Neural progenitor cell (in vitro differentiated cells): ENCODE measurements at regions not wholly inside any gene's neighbourhood (a gene's known extent, or its start where the extent isn't known, plus 50 kb on each side); places are given as distances from the start of the nearest gene placed in this dataset.

Source experiments
- DNase-seq: peaks from one replicate; pipeline ENCODE4 v3.0.0-alpha.2; 2016; ENCODE audit warnings: low spot score
- H2AFZ ChIP-seq: fragments of 200-600 bp; sonication (generic); replicated peaks from 2 replicates; pipeline ENCODE4 v1.6.1; 2016; ENCODE audit warnings: antibody characterized with exemption
- H3F3A ChIP-seq: fragments of 200-600 bp; sonication (generic); 2 replicates; pipeline ENCODE4 v1.6.1; 2016; ENCODE audit warnings: antibody characterized with exemption, low read depth
- H3K27ac ChIP-seq: fragments of 200-600 bp; sonication (generic); 2 replicates; pipeline ENCODE4 v1.5.1; 2016; ENCODE audit warnings: mild to moderate bottlenecking
- H3K27me3 ChIP-seq: fragments of 200-600 bp; sonication (generic); 2 replicates; pipeline ENCODE4 v1.6.1; 2016; ENCODE audit warnings: mild to moderate bottlenecking, moderate library complexity
- H3K36me3 ChIP-seq: fragments of 200-600 bp; sonication (generic); 2 replicates; pipeline ENCODE4 v1.5.1; 2016
- H3K4me1 ChIP-seq: fragments of 200-600 bp; sonication (generic); 2 replicates; pipeline ENCODE4 v1.6.1; 2016; ENCODE audit warnings: mixed run types
- H3K4me2 ChIP-seq: fragments of 200-600 bp; sonication (generic); 2 replicates; pipeline ENCODE4 v1.6.1; 2016
- H3K4me3 ChIP-seq: fragments of 200-600 bp; sonication (generic); 2 replicates; pipeline ENCODE4 v1.5.1; 2016
- H3K79me2 ChIP-seq: fragments of 200-600 bp; sonication (generic); 2 replicates; pipeline ENCODE4 v1.6.1; 2016; ENCODE audit warnings: low read depth
- H3K9ac ChIP-seq: fragments of 200-600 bp; sonication (generic); 2 replicates; pipeline ENCODE4 v1.6.1; 2016
- H3K9me3 ChIP-seq: fragments of 200-600 bp; sonication (generic); 2 replicates; pipeline ENCODE4 v1.5.1; 2016; ENCODE audit warnings: low read depth
- H4K20me1 ChIP-seq: fragments of 200-600 bp; sonication (generic); 2 replicates; pipeline ENCODE4 v1.6.1; 2016; ENCODE audit warnings: low read depth
- H3K27ac Mint-ChIP-seq: 3 replicates; pipeline ENCODE4 v1.8.0; 2021; ENCODE audit warnings: mixed read lengths
- H3K27me3 Mint-ChIP-seq: 2 replicates; pipeline ENCODE4 v1.8.0; 2022; ENCODE audit warnings: low read depth, mild to moderate bottlenecking, inconsistent platforms, moderate library complexity, mixed read lengths; ENCODE audit not compliant: insufficient read depth
- H3K36me3 Mint-ChIP-seq: 3 replicates; pipeline ENCODE4 v1.8.0; 2021; ENCODE audit warnings: mixed read lengths
- H3K4me1 Mint-ChIP-seq: 3 replicates; pipeline ENCODE4 v1.8.0; 2021; ENCODE audit warnings: mixed read lengths
- H3K4me3 Mint-ChIP-seq: 3 replicates; pipeline ENCODE4 v1.8.0; 2021; ENCODE audit warnings: mild to moderate bottlenecking, moderate library complexity, mixed read lengths
- H3K9me3 Mint-ChIP-seq: 3 replicates; pipeline ENCODE4 v1.8.0; 2020; ENCODE audit warnings: mixed read lengths
- EZH2 ChIP-seq: fragments of 200-600 bp; sonication (generic); IDR thresholded peaks from 2 replicates; pipeline ENCODE4 v1.6.1; 2017; ENCODE audit warnings: antibody characterized with exemption, mild to moderate bottlenecking, moderate library complexity
- EZH2phosphoT487 ChIP-seq: fragments of 200-600 bp; sonication (generic); IDR thresholded peaks from 2 replicates; pipeline ENCODE4 v1.6.1; 2017; ENCODE audit warnings: antibody characterized with exemption
- TF ChIP-seq, protein P1 (sequence below): fragments of 200-600 bp; sonication (generic); IDR thresholded peaks from 2 replicates; pipeline ENCODE4 v1.5.1; 2017; ENCODE audit warnings: antibody characterized with exemption, mild to moderate bottlenecking

DNA sequence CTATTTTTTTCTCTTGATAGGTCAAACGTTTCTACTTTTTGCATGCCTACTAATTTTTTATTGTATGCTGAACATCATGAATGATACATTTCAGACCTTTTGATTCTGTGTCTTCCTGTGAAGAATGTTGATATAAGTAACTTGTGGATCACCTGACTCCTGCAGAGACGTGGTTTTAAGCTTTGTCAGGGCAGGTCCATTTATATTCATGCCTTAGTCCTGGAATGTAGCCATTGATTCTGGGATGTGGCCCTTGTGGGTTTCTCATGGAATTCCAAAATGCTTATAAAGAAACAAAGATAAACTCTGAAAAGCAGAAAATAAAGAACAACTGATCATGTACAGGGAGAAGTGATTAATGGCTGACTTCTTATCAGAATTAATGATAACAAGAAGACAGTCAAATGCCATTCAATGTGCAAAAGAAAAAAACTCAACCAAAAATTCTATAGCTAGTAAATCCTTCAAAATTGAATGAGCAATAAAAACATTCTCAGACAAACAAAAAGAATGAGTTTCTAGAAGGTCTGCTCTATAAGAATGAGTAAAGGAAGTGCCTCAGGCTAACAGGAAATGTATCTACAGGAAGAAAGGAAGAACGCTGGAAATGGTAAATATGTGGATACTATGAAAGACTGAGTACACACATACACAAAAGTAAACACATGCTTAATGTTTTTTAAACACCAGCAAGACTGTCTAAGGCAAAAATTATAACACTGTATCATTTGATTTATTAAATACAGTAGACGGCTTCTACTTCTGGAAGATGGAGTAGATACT lies 284.8 kb upstream of the DIO3 start:
- DNase-seq = no peak
- no peak overlapping the region for H2AFZ ChIP-seq
- H3K4me3 Mint-ChIP-seq = no peak overlapping the region

DNA sequence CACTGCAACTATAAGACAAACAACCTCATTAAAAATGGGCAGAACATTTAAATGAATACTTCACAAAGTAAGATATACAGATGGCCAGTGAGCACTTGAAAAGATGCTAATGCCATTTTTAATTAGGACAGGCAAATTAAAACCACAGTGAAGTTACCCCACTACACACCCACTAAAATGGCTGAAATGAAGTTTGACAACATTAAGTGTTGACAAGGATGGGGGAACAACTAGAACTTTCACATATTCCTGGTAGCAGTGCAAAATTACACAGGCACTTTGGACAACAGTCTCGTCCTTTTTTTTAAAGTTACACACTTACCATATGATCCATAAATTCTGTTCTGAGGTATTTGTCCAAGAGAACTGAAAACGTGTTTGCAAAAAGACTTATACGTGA lies 278.9 kb upstream of the DIO3 start:
- Mint-ChIP-seq H3K9me3 (peaks cover 6% of the 10 kb centered on the region), H3K27ac (no peak overlapping the region)
- no peaks in the 10 kb centered on the region for H3K4me1 ChIP-seq

More for the DNA sequence above, 284.8 kb upstream of the DIO3 start:
- H3K4me1 ChIP-seq = peaks cover 5% of the 10 kb centered on the region
- Mint-ChIP-seq H3K9me3 (peaks cover 5% of the 10 kb centered on the region), H3K27me3 (no peaks in the 10 kb centered on the region), H3K36me3 (no peaks in the 10 kb centered on the region), H3K4me1 (peaks cover 5% of the 10 kb centered on the region), H3K27ac (no peak overlapping the region)
- no peak overlapping the region for H3K9ac ChIP-seq
- H3K4me3 ChIP-seq = no peak overlapping the region
- no peaks in the 10 kb centered on the region for H3K79me2 ChIP-seq
- no peak for TF ChIP-seq EZH2
- TF ChIP-seq, protein P1, sequence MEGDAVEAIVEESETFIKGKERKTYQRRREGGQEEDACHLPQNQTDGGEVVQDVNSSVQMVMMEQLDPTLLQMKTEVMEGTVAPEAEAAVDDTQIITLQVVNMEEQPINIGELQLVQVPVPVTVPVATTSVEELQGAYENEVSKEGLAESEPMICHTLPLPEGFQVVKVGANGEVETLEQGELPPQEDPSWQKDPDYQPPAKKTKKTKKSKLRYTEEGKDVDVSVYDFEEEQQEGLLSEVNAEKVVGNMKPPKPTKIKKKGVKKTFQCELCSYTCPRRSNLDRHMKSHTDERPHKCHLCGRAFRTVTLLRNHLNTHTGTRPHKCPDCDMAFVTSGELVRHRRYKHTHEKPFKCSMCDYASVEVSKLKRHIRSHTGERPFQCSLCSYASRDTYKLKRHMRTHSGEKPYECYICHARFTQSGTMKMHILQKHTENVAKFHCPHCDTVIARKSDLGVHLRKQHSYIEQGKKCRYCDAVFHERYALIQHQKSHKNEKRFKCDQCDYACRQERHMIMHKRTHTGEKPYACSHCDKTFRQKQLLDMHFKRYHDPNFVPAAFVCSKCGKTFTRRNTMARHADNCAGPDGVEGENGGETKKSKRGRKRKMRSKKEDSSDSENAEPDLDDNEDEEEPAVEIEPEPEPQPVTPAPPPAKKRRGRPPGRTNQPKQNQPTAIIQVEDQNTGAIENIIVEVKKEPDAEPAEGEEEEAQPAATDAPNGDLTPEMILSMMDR = no peak
- TF ChIP-seq EZH2phosphoT487 = no peak
- H3K27me3 ChIP-seq = no peaks in the 10 kb centered on the region
- H3F3A ChIP-seq = no peaks in the 10 kb centered on the region
- no peaks in the 10 kb centered on the region for H4K20me1 ChIP-seq
- no peaks in the 10 kb centered on the region for H3K9me3 ChIP-seq
- no peak overlapping the region for H3K4me2 ChIP-seq
- no peak overlapping the region for H3K27ac ChIP-seq
- H3K36me3 ChIP-seq = no peaks in the 10 kb centered on the region

DNA sequence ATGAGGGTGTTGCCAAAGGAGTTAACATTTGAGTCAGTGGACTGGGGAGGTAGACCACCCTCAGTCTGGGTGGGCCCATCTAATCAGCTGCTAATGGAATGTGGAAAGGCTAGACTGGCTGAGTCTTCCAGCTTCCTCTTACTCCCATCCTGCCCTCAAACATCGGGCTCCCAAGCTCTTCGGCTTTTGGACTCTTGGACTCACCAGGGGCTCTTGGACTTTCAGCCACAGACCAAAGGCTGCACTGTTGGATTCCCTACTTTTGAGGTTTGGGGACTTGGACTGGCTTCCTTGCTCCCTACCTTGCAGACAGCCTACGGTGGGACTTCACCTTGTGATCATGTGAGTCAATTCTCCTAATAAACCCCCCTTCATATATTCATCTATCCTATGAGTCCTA lies 276.6 kb upstream of the DIO3 start:
- Mint-ChIP-seq H3K4me3 (no peak overlapping the region), H3K9me3 (peaks cover 2% of the 10 kb centered on the region), H3K27ac (no peak overlapping the region), H3K36me3 (no peaks in the 10 kb centered on the region), H3K4me1 (peaks cover 10% of the 10 kb centered on the region), H3K27me3 (peaks cover 3% of the 10 kb centered on the region)
- Histone ChIP-seq H3K9ac (no peak overlapping the region), H2AFZ (no peak overlapping the region), H3K79me2 (no peaks in the 10 kb centered on the region), H3K27ac (no peak overlapping the region), H3K9me3 (no peaks in the 10 kb centered on the region), H4K20me1 (no peaks in the 10 kb centered on the region), H3K4me1 (no peaks in the 10 kb centered on the region), H3K27me3 (no peaks in the 10 kb centered on the region), H3K4me2 (no peak overlapping the region), H3K4me3 (no peak overlapping the region), H3K36me3 (no peaks in the 10 kb centered on the region), H3F3A (no peaks in the 10 kb centered on the region)
- no peak for DNase-seq
- TF ChIP-seq EZH2phosphoT487 (no peak), EZH2 (no peak)
- TF ChIP-seq, protein P1 = no peak

More for the DNA sequence above, 278.9 kb upstream of the DIO3 start:
- no peaks in the 10 kb centered on the region for H3K36me3 ChIP-seq
- H2AFZ ChIP-seq = no peak overlapping the region
- H4K20me1 ChIP-seq = no peaks in the 10 kb centered on the region
- no peak overlapping the region for H3K4me3 Mint-ChIP-seq
- no peak overlapping the region for H3K27ac ChIP-seq
- no peaks in the 10 kb centered on the region for H3K9me3 ChIP-seq
- H3K27me3 ChIP-seq = no peaks in the 10 kb centered on the region
- H3K4me1 Mint-ChIP-seq = peaks cover 2% of the 10 kb centered on the region
- no peak overlapping the region for H3K4me2 ChIP-seq
- no peaks in the 10 kb centered on the region for H3K36me3 Mint-ChIP-seq
- H3K4me3 ChIP-seq = no peak overlapping the region
- no peaks in the 10 kb centered on the region for H3F3A ChIP-seq
- H3K9ac ChIP-seq = no peak overlapping the region
- TF ChIP-seq EZH2phosphoT487 (no peak), EZH2 (no peak)
- TF ChIP-seq, protein P1 = no peak
- no peak for DNase-seq
- no peaks in the 10 kb centered on the region for H3K27me3 Mint-ChIP-seq
- H3K79me2 ChIP-seq = no peaks in the 10 kb centered on the region
